Body of pancreas (tissue), 4 donors: ENCODE measurements at regions not wholly inside any gene's neighbourhood (a gene's known extent, or its start where the extent isn't known, plus 50 kb on each side); places are given as distances from the start of the nearest gene placed in this dataset.

Experiments
- ATAC-seq: fragments of 150-250 bp; one replicate; pipeline ENCODE4 v1.9.1; 2016
- DNase-seq, 4 donors: peaks; one replicate each; pipeline ENCODE4 v3.0.0-alpha.2; 2019
- H3K27ac ChIP-seq, 4 donors: fragments of 200-600 bp; sonication (generic); 1 replicate in 3 of 4; 2 replicates in 1 of 4; pipeline versions ENCODE4 v1.5.1 to v1.6.1; 2016 to 2019; ENCODE audit warnings: mild to moderate bottlenecking in 1 of 4, mixed read lengths in 1 of 4, moderate library complexity in 1 of 4
- H3K27me3 ChIP-seq, 2 donors: fragments of 200-600 bp; sonication (generic); one replicate each; pipeline ENCODE4 v1.6.0; 2016; ENCODE audit warnings: mild to moderate bottlenecking in 1 of 2
- H3K36me3 ChIP-seq, 2 donors: fragments of 200-600 bp; sonication (generic); replicated peaks in 1 of 2; 2 replicates each; pipeline ENCODE4 v1.5.1; 2016; ENCODE audit warnings: low read depth in 2 of 2; ENCODE audit not compliant: insufficient read depth in 1 of 2
- H3K4me1 ChIP-seq: fragments of 200-600 bp; sonication (generic); one replicate; pipeline ENCODE4 v1.6.0; 2016
- H3K4me3 ChIP-seq, 2 donors: fragments of 200-600 bp; sonication (generic); 1 replicate in 1 of 2; 2 replicates in 1 of 2; pipeline ENCODE4 v1.5.1; 2016 to 2019
- H3K9me3 ChIP-seq, 3 donors: fragments of 200-600 bp; sonication (generic); 1 replicate in 2 of 3; 2 replicates in 1 of 3; pipeline ENCODE4 v1.5.1; 2016
- CTCF ChIP-seq, 7 experiments: fragments of 450-650 bp in 4 of 7; fragments of 200-600 bp in 3 of 7; sonication (generic) in 3 of 7; IDR thresholded peaks; one replicate each; pipeline ENCODE4 v1.5.1; 2016 to 2019; ENCODE audit warnings: antibody characterized with exemption in 7 of 7
- POLR2A ChIP-seq, 3 donors: fragments of 450-650 bp; IDR thresholded peaks; one replicate each; pipeline ENCODE4 v1.6.1; 2016; ENCODE audit warnings: antibody characterized with exemption in 3 of 3, mild to moderate bottlenecking in 2 of 3
- WGBS, 2 donors: methylation state at CpG; one replicate each; pipeline ENCODE4 v1.1.5; 2017; 5-methylcytosine and 5-hydroxymethylcytosine counted together
- intact Hi-C: fragments of 100-400 bp; cut with DNase I; formaldehyde crosslinking; loops from one replicate; pipeline ENCODE4 v1.15.1; 2023

- H3K9me3 ChIP-seq: no peaks in the 10 kb centered on the region
- H3K36me3 ChIP-seq: no peaks in the 10 kb centered on the region
- intact Hi-C loops: no loop called here
- ATAC-seq: no peak
- no peak overlapping the region for H3K27ac ChIP-seq
- no peak for TF ChIP-seq CTCF (IDR thresholded peaks at IDR 0.05)
- TF ChIP-seq POLR2A (IDR thresholded peaks at IDR 0.05): no peak
- no peaks in the 10 kb centered on the region for H3K4me1 ChIP-seq
- no peaks in the 10 kb centered on the region for H3K27me3 ChIP-seq
- H3K4me3 ChIP-seq: no peak overlapping the region
- DNase-seq: no peak
Observed at GRCh38 chr14:27484633-27485032, 886.8 kb upstream of the NOVA1 start.

GRCh38 chr14:27485193-27485592, 887.4 kb upstream of the NOVA1 start:
- H3K36me3 ChIP-seq: no peaks in the 10 kb centered on the region
- no peak for TF ChIP-seq POLR2A (IDR thresholded peaks at IDR 0.05)
- TF ChIP-seq CTCF (IDR thresholded peaks at IDR 0.05): no peak
- no peak overlapping the region for H3K27ac ChIP-seq
- no peaks in the 10 kb centered on the region for H3K9me3 ChIP-seq
- no peak for ATAC-seq
- DNase-seq: no peak
- no peaks in the 10 kb centered on the region for H3K4me1 ChIP-seq
- H3K4me3 ChIP-seq: no peak overlapping the region
- intact Hi-C loops: no loop called here
- no peaks in the 10 kb centered on the region for H3K27me3 ChIP-seq

- Histone ChIP-seq H3K27me3 (no peaks in the 10 kb centered on the region), H3K9me3 (no peaks in the 10 kb centered on the region), H3K36me3 (no peaks in the 10 kb centered on the region), H3K4me1 (no peaks in the 10 kb centered on the region), H3K27ac (no peak overlapping the region), H3K4me3 (no peak overlapping the region)
- intact Hi-C loops: no loop called here
- TF ChIP-seq POLR2A (IDR thresholded peaks at IDR 0.05) (no peak), CTCF (IDR thresholded peaks at IDR 0.05) (no peak)
- DNase-seq (no peak), ATAC-seq (no peak)
- WGBS, 2 donors: 63 to 73% methylated on average over 1 of the region's 1 CpG
Observed at GRCh38 chr14:27506272-27506671, 908.4 kb upstream of the NOVA1 start.

DNA sequence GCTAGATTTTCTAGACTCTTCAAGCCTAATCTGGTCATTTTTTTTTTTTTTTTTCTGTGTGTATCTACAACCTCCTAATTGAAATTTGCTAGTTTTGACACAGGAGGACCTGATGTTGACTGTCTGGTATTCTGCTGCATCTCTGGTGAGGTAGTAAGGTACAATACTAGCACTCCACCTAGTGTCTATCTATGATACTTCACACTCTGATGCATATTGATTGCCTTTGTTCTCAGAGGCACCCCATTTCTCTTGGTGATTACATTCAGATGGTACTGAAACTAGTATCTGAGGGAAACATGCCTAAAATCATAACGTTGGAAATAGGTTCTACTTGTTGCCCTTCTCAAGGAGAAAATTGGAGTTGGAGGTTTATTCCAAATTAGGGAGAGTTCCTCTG, 930.5 kb upstream of the NOVA1 start:
- TF ChIP-seq POLR2A (IDR thresholded peaks at IDR 0.05) (no peak), CTCF (IDR thresholded peaks at IDR 0.05) (peak in 3 of 7 experiments; percentile 20 to 29 (median 23))
- intact Hi-C loops: no loop called here

DNA sequence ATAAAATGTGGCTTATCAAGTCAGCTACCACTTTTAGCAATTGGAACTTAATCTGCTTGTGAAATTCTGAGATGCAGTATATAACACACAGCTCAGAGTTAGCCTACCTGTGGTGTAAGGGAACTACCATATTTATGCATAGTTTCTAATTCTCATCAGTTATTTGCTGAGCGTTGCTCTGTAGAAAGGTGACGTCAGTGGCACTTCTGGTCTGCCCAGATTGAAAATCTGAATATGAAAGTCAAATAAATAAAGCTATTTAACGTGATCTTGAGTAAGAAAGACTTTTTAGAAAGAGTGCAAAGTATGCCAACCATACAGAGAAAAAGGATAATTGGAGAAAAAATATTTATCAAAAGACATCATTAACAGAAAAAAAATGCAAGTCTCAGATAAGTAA, 938.9 kb upstream of the NOVA1 start:
- DNase-seq: no peak
- WGBS, 2 donors: 56 to 70% methylated on average over 3 of the region's 3 CpGs
- Histone ChIP-seq H3K36me3 (no peaks in the 10 kb centered on the region), H3K27ac (no peak overlapping the region), H3K27me3 (no peaks in the 10 kb centered on the region), H3K9me3 (no peaks in the 10 kb centered on the region), H3K4me3 (no peak overlapping the region), H3K4me1 (no peaks in the 10 kb centered on the region)
- no peak for ATAC-seq
- intact Hi-C loops: no loop called here
- TF ChIP-seq POLR2A (IDR thresholded peaks at IDR 0.05) (no peak), CTCF (IDR thresholded peaks at IDR 0.05) (no peak)

More for the DNA sequence above, 930.5 kb upstream of the NOVA1 start:
- no peaks in the 10 kb centered on the region for H3K4me1 ChIP-seq
- H3K27ac ChIP-seq: no peak overlapping the region
- 0 to 7% methylated on average over 1 of the region's 1 CpG for WGBS, 2 donors
- no peaks in the 10 kb centered on the region for H3K27me3 ChIP-seq
- ATAC-seq (no peak), DNase-seq (no peak)
- no peaks in the 10 kb centered on the region for H3K9me3 ChIP-seq
- H3K4me3 ChIP-seq: no peak overlapping the region
- no peaks in the 10 kb centered on the region for H3K36me3 ChIP-seq
